ENCODE measurements at regions not wholly inside any gene's neighbourhood (a gene's known extent, or its start where the extent isn't known, plus 50 kb on each side); places are given as distances from the start of the nearest gene placed in this dataset.

GRCh38 chr11:101321222-101321621, 191.6 kb upstream of the PGR start:
- Histone ChIP-seq H3K4me3 (replicated peaks in 1 of 3; ENCODE audit: low read depth in 2 of 3, low read length in 3 of 3) (no peak overlapping the region), H3K79me2 (ENCODE audit: insufficient read depth, low read length) (no peaks in the 10 kb centered on the region), H3K9ac (ENCODE audit: insufficient read depth, low read length, poor library complexity, severe bottlenecking) (no peak overlapping the region), H2AFZ (ENCODE audit: insufficient read depth, low read depth, low read length, poor library complexity, severe bottlenecking) (no peak overlapping the region), H3K4me2 (replicated peaks; ENCODE audit: extremely low read depth, low read length, poor library complexity, severe bottlenecking) (no peak overlapping the region), H3K36me3 (replicated peaks in 1 of 2; ENCODE audit: control insufficient read depth in 1 of 2, insufficient read depth in 2 of 2, low read length in 2 of 2) (no peaks in the 10 kb centered on the region), H3K27ac (ENCODE audit: low read depth in 1 of 2, low read length in 2 of 2) (no peak overlapping the region), H3K27me3 (ENCODE audit: control insufficient read depth in 2 of 2, insufficient read depth in 2 of 2, low read length in 2 of 2) (no peaks in the 10 kb centered on the region), H3K4me1 (ENCODE audit: control insufficient read depth in 1 of 2, insufficient read depth in 2 of 2, low read length in 2 of 2) (no peaks in the 10 kb centered on the region), H4K20me1 (ENCODE audit: insufficient read depth, low read length) (no peaks in the 10 kb centered on the region), H3K9me3 (replicated peaks in 1 of 2; ENCODE audit: control insufficient read depth in 1 of 2, insufficient read depth in 1 of 2, low read length in 2 of 2) (peaks cover 6 to 28% of the 10 kb centered on the region in 2 donors)
- DNase-seq = no peak
- H3K36me3 Mint-ChIP-seq = no peaks in the 10 kb centered on the region
- TF ChIP-seq CTCF (IDR thresholded peaks at IDR 0.05) = no peak
- 100% methylated on average over 1 of the region's 3 CpGs for WGBS (ENCODE audit: insufficient coverage)
- H3K27ac Mint-ChIP-seq = no peak overlapping the region
- no peaks in the 10 kb centered on the region for H3K4me1 Mint-ChIP-seq
- no peak overlapping the region for H3K4me3 Mint-ChIP-seq
- no peaks in the 10 kb centered on the region for H3K27me3 Mint-ChIP-seq (ENCODE audit: low read depth in 3 of 3)
- intact Hi-C loops (cut with micrococcal nuclease) = no loop called here
- H3K9me3 Mint-ChIP-seq = peaks cover 1 to 12% (median 3%) of the 10 kb centered on the region in 7 donors

- Mint-ChIP-seq H3K36me3 (no peaks in the 10 kb centered on the region), H3K4me1 (no peaks in the 10 kb centered on the region), H3K4me3 (no peak overlapping the region), H3K27me3 (ENCODE audit: low read depth in 3 of 3) (no peaks in the 10 kb centered on the region), H3K9me3 (peaks cover 0 to 6% (median 3%) of the 10 kb centered on the region in 7 donors), H3K27ac (no peak overlapping the region)
- H3K27ac ChIP-seq (ENCODE audit: low read depth in 1 of 2, low read length in 2 of 2) = no peak overlapping the region
- H3K4me3 ChIP-seq (replicated peaks in 1 of 3; ENCODE audit: low read depth in 2 of 3, low read length in 3 of 3) = no peak overlapping the region
- no peak overlapping the region for H2AFZ ChIP-seq (ENCODE audit: insufficient read depth, low read depth, low read length, poor library complexity, severe bottlenecking)
- H3K9ac ChIP-seq (ENCODE audit: insufficient read depth, low read length, poor library complexity, severe bottlenecking) = no peak overlapping the region
- H3K36me3 ChIP-seq (replicated peaks in 1 of 2; ENCODE audit: control insufficient read depth in 1 of 2, insufficient read depth in 2 of 2, low read length in 2 of 2) = no peaks in the 10 kb centered on the region
- no peak overlapping the region for H3K4me2 ChIP-seq (replicated peaks; ENCODE audit: extremely low read depth, low read length, poor library complexity, severe bottlenecking)
- intact Hi-C loops (cut with micrococcal nuclease) = no loop called here
- no peak for TF ChIP-seq CTCF (IDR thresholded peaks at IDR 0.05)
- no peaks in the 10 kb centered on the region for H4K20me1 ChIP-seq (ENCODE audit: insufficient read depth, low read length)
- H3K27me3 ChIP-seq (ENCODE audit: control insufficient read depth in 2 of 2, insufficient read depth in 2 of 2, low read length in 2 of 2) = no peaks in the 10 kb centered on the region
- DNase-seq = no peak
- no peaks in the 10 kb centered on the region for H3K4me1 ChIP-seq (ENCODE audit: control insufficient read depth in 1 of 2, insufficient read depth in 2 of 2, low read length in 2 of 2)
- no peaks in the 10 kb centered on the region for H3K79me2 ChIP-seq (ENCODE audit: insufficient read depth, low read length)
- no CpG with 5 or more reads among the region's 3 CpGs for WGBS (ENCODE audit: insufficient coverage)
- H3K9me3 ChIP-seq (replicated peaks in 1 of 2; ENCODE audit: control insufficient read depth in 1 of 2, insufficient read depth in 1 of 2, low read length in 2 of 2) = no peaks in the 10 kb centered on the region
These were observed 177.1 kb upstream of the PGR start for GRCh38 chr11:101306721-101307120.
